GM12878 (cell line): ENCODE measurements at regions not wholly inside any gene's neighbourhood (a gene's known extent, or its start where the extent isn't known, plus 50 kb on each side); places are given as distances from the start of the nearest gene placed in this dataset.

ENCODE experiments used
- CREM ChIP-seq: IDR thresholded peaks from 2 replicates; pipeline ENCODE4 v1.6.1; 2014; ENCODE audit warnings: antibody characterized with exemption, low read depth
- EP300 ChIP-seq, 2 experiments: fragments of 150-350 bp in 1 of 2; IDR thresholded peaks; 2 replicates each; pipeline ENCODE4 v1.6.1; 2011 to 2012; ENCODE audit warnings: low read depth in 2 of 2, low read length in 2 of 2, borderline replicate concordance in 1 of 2, improper control_type of control experiment in 1 of 2, inconsistent platforms in 1 of 2; ENCODE audit not compliant: control insufficient read depth in 1 of 2
- GABPA ChIP-seq: IDR thresholded peaks from 2 replicates; pipeline ENCODE4 v1.6.1; 2014; ENCODE audit warnings: antibody characterized with exemption, low read depth, mild to moderate bottlenecking, inconsistent platforms
- JUND ChIP-seq: IDR thresholded peaks from 2 replicates; pipeline ENCODE4 v1.6.1; 2012; ENCODE audit warnings: low read depth, mild to moderate bottlenecking, low read length, improper control_type of control experiment, moderate library complexity
- MYC ChIP-seq: IDR thresholded peaks from 2 replicates; pipeline ENCODE4 v1.6.1; 2011; ENCODE audit warnings: mild to moderate bottlenecking, low read length, moderate library complexity, inconsistent platforms; ENCODE audit not compliant: insufficient read depth, insufficient replicate concordance, insufficient read length, severe bottlenecking
- POLR2A ChIP-seq: IDR thresholded peaks from 2 replicates; pipeline ENCODE4 v1.6.1; 2011; ENCODE audit warnings: low read depth, mild to moderate bottlenecking, low read length
- POLR2AphosphoS5 ChIP-seq: IDR thresholded peaks from 2 replicates; pipeline ENCODE4 v1.6.1; 2011; ENCODE audit warnings: mild to moderate bottlenecking, low read length, inconsistent platforms
- SP1 ChIP-seq: IDR thresholded peaks from one replicate; pipeline ENCODE4 v1.6.1; 2011; ENCODE audit warnings: low read depth, low read length
- YBX1 ChIP-seq: fragments of 450-650 bp; IDR thresholded peaks from 2 replicates; pipeline ENCODE4 v1.6.1; 2016; ENCODE audit warnings: antibody characterized with exemption
- TF ChIP-seq, protein P1 (sequence below), 3 experiments: IDR thresholded peaks in 2 of 3; conservative IDR thresholded peaks in 1 of 3; 2 replicates each; pipeline ENCODE4 v1.5.1; 2011; ENCODE audit warnings: low read depth in 3 of 3, low read length in 3 of 3, mild to moderate bottlenecking in 3 of 3, control low read depth in 2 of 3, moderate library complexity in 2 of 3, inconsistent platforms in 1 of 3, mixed read lengths in 1 of 3; ENCODE audit not compliant: control insufficient read depth in 2 of 3, insufficient read depth in 1 of 3; ENCODE audit errors: extremely low read depth in 1 of 3

DNA sequence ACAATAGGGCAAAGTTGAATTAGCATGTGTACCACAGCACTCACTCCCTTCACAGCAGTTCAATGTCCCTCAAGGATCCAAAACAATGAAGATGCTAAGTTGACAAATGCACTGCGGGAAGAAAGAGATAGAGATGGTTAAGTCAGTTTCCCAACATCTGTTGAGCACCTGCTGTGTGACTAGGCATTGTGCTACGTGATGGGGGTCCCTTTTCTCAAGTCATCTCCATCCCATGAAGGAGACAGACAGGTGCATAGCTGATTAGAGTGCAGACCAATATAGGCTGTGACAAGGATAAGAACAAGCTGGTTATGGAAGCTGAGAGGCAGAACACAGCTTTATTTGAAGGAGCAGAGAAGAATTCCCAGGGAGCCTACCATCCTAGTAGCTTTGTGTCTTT, 114.2 kb downstream of the HAPSTR1 start:
- TF ChIP-seq EP300 (IDR thresholded peaks at IDR 0.05; ENCODE audit: borderline replicate concordance in 1 of 2, control insufficient read depth in 1 of 2, low read depth in 2 of 2, low read length in 2 of 2) (no peak), YBX1 (no peak), CREM (no peak), SP1 (no peak), MYC (no peak), GABPA (no peak), POLR2AphosphoS5 (no peak), JUND (no peak), POLR2A (no peak)
- TF ChIP-seq, protein P1, sequence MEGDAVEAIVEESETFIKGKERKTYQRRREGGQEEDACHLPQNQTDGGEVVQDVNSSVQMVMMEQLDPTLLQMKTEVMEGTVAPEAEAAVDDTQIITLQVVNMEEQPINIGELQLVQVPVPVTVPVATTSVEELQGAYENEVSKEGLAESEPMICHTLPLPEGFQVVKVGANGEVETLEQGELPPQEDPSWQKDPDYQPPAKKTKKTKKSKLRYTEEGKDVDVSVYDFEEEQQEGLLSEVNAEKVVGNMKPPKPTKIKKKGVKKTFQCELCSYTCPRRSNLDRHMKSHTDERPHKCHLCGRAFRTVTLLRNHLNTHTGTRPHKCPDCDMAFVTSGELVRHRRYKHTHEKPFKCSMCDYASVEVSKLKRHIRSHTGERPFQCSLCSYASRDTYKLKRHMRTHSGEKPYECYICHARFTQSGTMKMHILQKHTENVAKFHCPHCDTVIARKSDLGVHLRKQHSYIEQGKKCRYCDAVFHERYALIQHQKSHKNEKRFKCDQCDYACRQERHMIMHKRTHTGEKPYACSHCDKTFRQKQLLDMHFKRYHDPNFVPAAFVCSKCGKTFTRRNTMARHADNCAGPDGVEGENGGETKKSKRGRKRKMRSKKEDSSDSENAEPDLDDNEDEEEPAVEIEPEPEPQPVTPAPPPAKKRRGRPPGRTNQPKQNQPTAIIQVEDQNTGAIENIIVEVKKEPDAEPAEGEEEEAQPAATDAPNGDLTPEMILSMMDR (IDR thresholded peaks at IDR 0.05 in 2 of 3, conservative IDR thresholded peaks at IDR 0.05 in 1 of 3; ENCODE audit: control insufficient read depth in 2 of 3, extremely low read depth in 1 of 3, insufficient read depth in 1 of 3, low read depth in 3 of 3, low read length in 3 of 3), result no peak
